ENCODE measurements at regions not wholly inside any gene's neighbourhood (a gene's known extent, or its start where the extent isn't known, plus 50 kb on each side); places are given as distances from the start of the nearest gene placed in this dataset.

DNA sequence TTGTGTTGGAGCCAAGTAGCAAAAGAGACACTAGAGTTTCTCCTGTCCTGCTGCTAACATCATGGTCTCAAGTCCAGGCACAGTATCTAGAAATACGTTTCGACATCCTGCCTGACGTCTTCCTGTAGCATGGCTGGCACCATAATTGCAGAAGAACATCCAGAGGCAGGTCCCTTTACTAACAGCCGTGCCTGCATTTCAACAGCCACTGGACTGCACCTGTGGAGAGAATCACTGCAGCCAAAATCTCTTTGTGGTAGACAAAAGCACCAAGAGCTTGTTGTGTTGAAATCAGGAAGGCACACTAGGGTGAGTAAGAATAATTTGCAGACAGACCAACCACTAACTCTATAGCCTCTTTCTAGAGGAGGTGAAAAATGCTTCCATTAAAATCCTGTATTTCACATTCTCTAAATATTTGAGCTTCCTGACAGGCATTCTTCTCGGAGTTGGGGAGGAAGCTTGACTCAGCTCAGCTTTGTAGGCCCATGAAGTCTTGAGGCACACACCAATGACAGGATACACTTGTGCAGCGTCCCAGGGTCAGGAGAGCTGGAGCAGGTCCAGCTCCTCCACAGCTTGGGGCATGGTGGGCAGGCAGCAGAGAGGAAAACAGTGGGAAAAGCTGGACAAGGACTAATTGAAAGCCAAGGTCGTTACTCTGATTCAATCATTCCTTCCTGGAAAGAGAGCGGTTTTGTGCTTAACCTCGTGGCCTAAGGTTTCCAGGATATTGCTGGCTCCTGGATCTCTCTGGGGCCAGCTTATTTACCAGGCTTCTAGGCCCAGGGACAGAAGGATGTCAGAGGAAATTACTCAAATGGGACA is 244.9 kb downstream of the FAM43A start:
- TF ChIP-seq, protein P1, sequence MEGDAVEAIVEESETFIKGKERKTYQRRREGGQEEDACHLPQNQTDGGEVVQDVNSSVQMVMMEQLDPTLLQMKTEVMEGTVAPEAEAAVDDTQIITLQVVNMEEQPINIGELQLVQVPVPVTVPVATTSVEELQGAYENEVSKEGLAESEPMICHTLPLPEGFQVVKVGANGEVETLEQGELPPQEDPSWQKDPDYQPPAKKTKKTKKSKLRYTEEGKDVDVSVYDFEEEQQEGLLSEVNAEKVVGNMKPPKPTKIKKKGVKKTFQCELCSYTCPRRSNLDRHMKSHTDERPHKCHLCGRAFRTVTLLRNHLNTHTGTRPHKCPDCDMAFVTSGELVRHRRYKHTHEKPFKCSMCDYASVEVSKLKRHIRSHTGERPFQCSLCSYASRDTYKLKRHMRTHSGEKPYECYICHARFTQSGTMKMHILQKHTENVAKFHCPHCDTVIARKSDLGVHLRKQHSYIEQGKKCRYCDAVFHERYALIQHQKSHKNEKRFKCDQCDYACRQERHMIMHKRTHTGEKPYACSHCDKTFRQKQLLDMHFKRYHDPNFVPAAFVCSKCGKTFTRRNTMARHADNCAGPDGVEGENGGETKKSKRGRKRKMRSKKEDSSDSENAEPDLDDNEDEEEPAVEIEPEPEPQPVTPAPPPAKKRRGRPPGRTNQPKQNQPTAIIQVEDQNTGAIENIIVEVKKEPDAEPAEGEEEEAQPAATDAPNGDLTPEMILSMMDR (IDR thresholded peaks at IDR 0.05) = no peak
- TF ChIP-seq POLR2A (IDR thresholded peaks at IDR 0.05) (no peak), POLR2AphosphoS5 (IDR thresholded peaks at IDR 0.05) (peak in 2 of 3 donors; percentile 25 to 28)

All from transverse colon (tissue), 4 donors.